Activated CD8-positive, alpha-beta memory T cell treated with anti-CD3 and anti-CD28 coated beads, Interleukin-2, amount 50 U/mL, for 24 hours (primary cell): ENCODE measurements at regions not wholly inside any gene's neighbourhood (a gene's known extent, or its start where the extent isn't known, plus 50 kb on each side); places are given as distances from the start of the nearest gene placed in this dataset.
"Not testable (repeated sequence)": the region's sequence is repeated elsewhere in the genome, so short reads cannot be mapped to it uniquely, and the experiment has no call there.

Experiments used
- DNase-seq: peaks from one replicate; pipeline ENCODE4 v3.0.0-alpha.2; 2020; ENCODE audit errors: extremely low read depth

- DNase-seq: no peak
Observed at GRCh38 chr11:86167499-86168164, 76.9 kb upstream of the EED start.

GRCh38 chr11:86166287-86166686 is 78.3 kb upstream of the EED start:
- DNase-seq: not testable (repeated sequence)

GRCh38 chr11:86164106-86164505 is 80.4 kb upstream of the EED start:
- DNase-seq: no peak

DNA sequence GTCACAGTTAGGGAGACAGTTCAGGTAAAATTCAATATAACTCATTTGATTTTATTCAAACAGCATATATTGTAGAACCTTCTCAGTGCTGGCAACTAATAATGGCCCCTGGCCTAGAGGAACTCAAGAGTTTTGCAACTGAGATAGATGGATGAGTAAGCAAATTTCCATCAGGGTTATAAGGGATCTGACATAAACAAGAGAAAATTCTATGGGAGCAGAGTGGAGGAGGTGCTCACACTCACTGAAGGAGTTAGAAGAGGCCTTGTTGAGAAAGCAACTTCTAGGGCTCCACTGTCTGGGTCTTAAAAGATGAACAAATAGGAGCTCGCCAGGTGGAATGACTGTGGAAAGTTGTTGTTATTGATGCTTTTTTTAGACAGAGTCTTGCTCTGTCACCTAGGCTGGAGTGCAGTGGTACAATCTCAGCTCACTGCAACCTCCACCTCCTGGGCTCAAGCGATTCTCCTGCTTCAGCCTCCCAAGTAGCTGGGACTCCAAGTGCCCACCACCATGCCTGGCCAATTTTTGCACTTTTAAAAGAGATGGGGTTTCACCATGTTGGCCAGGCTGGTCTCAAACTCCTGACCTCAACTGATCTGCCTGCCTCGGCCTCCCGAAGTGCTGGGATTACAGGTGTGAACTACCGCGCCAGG is 81.2 kb upstream of the EED start:
- not testable (repeated sequence) for DNase-seq

GRCh38 chr11:86162239-86162638 is 82.3 kb upstream of the EED start:
- DNase-seq: no peak

GRCh38 chr11:86161837-86162236 is 82.7 kb upstream of the EED start:
- DNase-seq: no peak

- DNase-seq: no peak
Observed at GRCh38 chr11:86161336-86161735, 83.2 kb upstream of the EED start.

GRCh38 chr11:86160541-86161149 is 83.9 kb upstream of the EED start:
- no peak for DNase-seq

- no peak for DNase-seq
Observed at GRCh38 chr11:86159581-86159891, 85.0 kb upstream of the EED start.

DNA sequence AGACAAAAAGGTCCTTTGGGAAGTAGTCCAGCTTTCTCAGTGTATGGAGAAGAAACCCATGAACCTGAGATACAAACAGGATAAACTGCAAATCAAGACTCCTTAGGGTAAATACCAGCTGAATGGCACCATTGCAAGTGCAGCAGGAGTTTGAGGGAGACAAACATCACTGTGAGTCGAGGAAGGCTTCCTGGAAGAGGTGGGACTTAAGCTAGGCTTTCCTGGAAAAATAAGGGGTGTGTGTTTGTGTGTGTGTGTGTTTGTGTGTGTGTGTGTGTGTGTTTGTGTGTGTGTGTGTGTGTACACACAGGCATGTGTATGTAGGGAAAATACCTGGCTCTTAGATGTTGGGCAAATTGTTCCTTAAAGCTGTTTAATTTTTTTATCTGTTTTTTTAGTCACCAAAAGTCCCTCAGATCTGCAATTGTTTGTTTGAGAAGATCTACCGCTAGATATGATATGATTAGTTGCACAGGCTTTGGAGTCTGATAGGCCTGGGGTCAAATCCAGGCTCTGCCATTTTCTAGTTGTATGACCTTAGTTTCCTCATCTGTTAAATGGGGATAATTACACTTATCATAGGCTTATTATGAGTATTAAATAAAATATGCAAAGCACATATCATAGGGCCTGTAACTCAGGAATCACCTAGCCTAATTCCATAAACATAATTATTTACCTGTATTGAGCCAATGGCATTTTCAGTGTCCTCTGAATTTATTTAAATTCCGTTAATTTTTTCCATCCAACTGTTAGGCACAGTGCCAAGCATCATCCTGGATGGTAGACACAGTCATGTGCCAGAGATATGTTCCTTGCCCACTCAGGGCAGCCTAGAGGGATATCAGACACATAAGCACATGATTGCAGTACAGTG is 85.6 kb upstream of the EED start:
- DNase-seq: no peak

GRCh38 chr11:86157797-86158378 is 86.7 kb upstream of the EED start:
- DNase-seq: no peak

- DNase-seq: no peak
Observed at GRCh38 chr11:86156397-86156955, 87.6 kb upstream of the PICALM start.

- DNase-seq: no peak
Observed at GRCh38 chr11:86155200-86155844, 86.4 kb upstream of the PICALM start.

- DNase-seq: no peak
Observed at GRCh38 chr11:86153439-86153838, 84.6 kb upstream of the PICALM start.

GRCh38 chr11:86152901-86153300 is 84.0 kb upstream of the PICALM start:
- DNase-seq: no peak

GRCh38 chr11:86152006-86152862 is 83.3 kb upstream of the PICALM start:
- no peak for DNase-seq

DNA sequence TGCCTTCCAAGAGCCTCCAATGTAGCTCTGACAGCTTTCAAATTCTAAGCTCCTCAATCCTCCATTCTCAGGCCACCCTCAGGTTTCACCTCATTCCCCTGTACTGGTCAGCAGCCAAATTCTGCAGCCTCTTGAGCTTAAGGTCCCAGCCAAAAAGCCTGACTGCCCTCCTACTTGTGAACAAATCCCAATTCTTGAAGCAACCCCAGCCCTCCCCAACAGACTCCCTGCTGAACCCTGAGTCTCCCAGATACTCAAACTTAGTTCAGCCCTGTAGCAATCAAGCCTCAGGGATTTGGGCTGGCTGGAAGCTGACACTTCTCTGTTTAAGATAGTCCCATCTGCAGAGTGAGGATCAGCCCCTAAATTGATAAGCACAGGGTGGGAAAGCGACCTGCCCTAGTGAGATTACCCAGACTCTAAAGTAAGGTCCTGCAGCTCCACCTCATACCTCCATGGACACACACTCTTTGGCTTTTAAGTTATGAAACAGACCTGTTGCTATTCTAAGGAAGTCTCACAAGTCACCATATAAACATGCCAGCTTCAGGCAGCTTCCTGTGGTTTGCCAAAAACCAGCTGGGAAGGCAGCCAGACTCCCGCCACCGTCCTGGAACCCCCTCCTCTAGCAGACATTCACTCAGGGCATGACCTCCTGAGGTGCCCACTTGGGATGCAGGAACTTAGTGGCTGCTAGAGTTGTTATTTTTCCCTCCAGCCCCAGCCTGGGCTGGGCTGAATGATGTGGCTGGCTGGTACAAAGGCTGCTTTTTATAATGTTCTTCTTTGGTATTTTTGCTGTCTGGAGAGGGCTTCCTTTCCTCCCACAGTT is 82.5 kb upstream of the PICALM start:
- no peak for DNase-seq

- DNase-seq: no peak
Observed at GRCh38 chr11:86150847-86151173, 81.9 kb upstream of the PICALM start.

- DNase-seq: no peak
Observed at GRCh38 chr11:86149792-86150191, 80.9 kb upstream of the PICALM start.

GRCh38 chr11:86148345-86148747 is 79.5 kb upstream of the PICALM start:
- no peak for DNase-seq
